K562 (cell line): ENCODE measurements at regions not wholly inside any gene's neighbourhood (a gene's known extent, or its start where the extent isn't known, plus 50 kb on each side); places are given as distances from the start of the nearest gene placed in this dataset.

Source experiments
- ATAC-seq: fragments of 200-7000 bp; cut with Tn5 transposase; 3 replicates; pipeline ENCODE4 v1.9.1; 2020; ENCODE audit warnings: moderate library complexity
- BruUV-seq: library from RNA; stranded (reverse); fragments of 400-500 nt; replicated peaks from 2 replicates; lab custom pipeline; 2021; lab: Mats Ljungman, UMichigan
- CTCF ChIA-PET: fragments of 300-600 bp; formaldehyde crosslinking; extraction: SDS; loops from one replicate; lab custom pipeline; 2021; ENCODE audit warnings: low intra/inter-chr PET ratio; lab: Yijun Ruan, JAX
- POLR2A ChIA-PET: fragments of 300-600, 350-650 bp; sonication (Branson Sonifier 250); formaldehyde crosslinking; extraction: SDS; loops from one replicate; lab custom pipeline; 2021; ENCODE audit warnings: antibody characterized with exemption, inconsistent platforms; lab: Yijun Ruan, JAX
- DNase-seq, 4 experiments: peaks; one replicate each; pipeline versions ENCODE4 v3.0.0 to v3.0.0-alpha.2; 2011 to 2018; ENCODE audit warnings: low spot score in 3 of 4, mixed read lengths in 3 of 4; ENCODE audit errors: extremely low read depth in 1 of 4
- FAIRE-seq: peaks from 2 replicates; lab custom pipeline; 2011; peaks lifted over from hg19 to GRCh38; lab: Jason Lieb, UNC
- H2AFZ ChIP-seq: 2 replicates; pipeline ENCODE4 v1.6.0; 2011; ENCODE audit warnings: low read depth, low read length, control low read depth, inconsistent platforms
- H3K27ac ChIP-seq: fragments of 200-600 bp; 3 replicates; pipeline ENCODE4 v1.8.0; 2011; ENCODE audit warnings: low read depth, mild to moderate bottlenecking, control low read depth, inconsistent platforms, low read length, moderate library complexity, mixed read lengths; ENCODE audit errors: extremely low read depth
- H3K27me3 ChIP-seq, 2 experiments: fragments of 300-600 bp in 1 of 2; 2 replicates in 1 of 2; 3 replicates in 1 of 2; pipeline versions ENCODE4 v1.6.0 to v1.8.0; 2011; ENCODE audit warnings: inconsistent platforms in 2 of 2, low read length in 2 of 2, mild to moderate bottlenecking in 1 of 2, mixed read lengths in 1 of 2, moderate library complexity in 1 of 2; ENCODE audit not compliant: control insufficient read depth in 2 of 2, insufficient read depth in 2 of 2
- H3K36me3 ChIP-seq: fragments of 300-600 bp; 3 replicates; pipeline ENCODE4 v1.8.0; 2011; ENCODE audit warnings: mild to moderate bottlenecking, low read length, inconsistent platforms; ENCODE audit not compliant: control insufficient read depth, insufficient read depth
- H3K4me1 ChIP-seq, 2 experiments: fragments of 200-600 bp in 1 of 2; replicated peaks in 1 of 2; 2 replicates in 1 of 2; 3 replicates in 1 of 2; pipeline versions ENCODE4 v1.5.1 to v1.8.0; 2011; ENCODE audit warnings: inconsistent platforms in 2 of 2, low read length in 2 of 2, mild to moderate bottlenecking in 1 of 2, mixed read lengths in 1 of 2, moderate library complexity in 1 of 2; ENCODE audit not compliant: control insufficient read depth in 2 of 2, insufficient read depth in 2 of 2
- H3K4me2 ChIP-seq: 2 replicates; pipeline ENCODE4 v1.6.1; 2011; ENCODE audit warnings: low read length, control low read depth, inconsistent platforms, mixed read lengths; ENCODE audit not compliant: insufficient read depth
- H3K4me3 ChIP-seq: fragments of 200-600 bp; sonication (generic), shearing (Covaris generic); 2 replicates; pipeline ENCODE4 v1.5.1; 2016; ENCODE audit warnings: control low read depth, inconsistent platforms
- H3K79me2 ChIP-seq: fragments of 200-600 bp; 3 replicates; pipeline ENCODE4 v1.8.0; 2011; ENCODE audit warnings: low read length, inconsistent platforms; ENCODE audit not compliant: control insufficient read depth, insufficient read depth
- H3K9ac ChIP-seq, 2 experiments: 2 replicates each; pipeline versions ENCODE4 v1.6.0 to v1.6.1; 2011; ENCODE audit warnings: low read depth in 2 of 2, low read length in 2 of 2, control low read depth in 1 of 2, inconsistent platforms in 1 of 2, mild to moderate bottlenecking in 1 of 2, mixed read lengths in 1 of 2; ENCODE audit not compliant: insufficient read depth in 1 of 2
- H3K9me1 ChIP-seq: one replicate; pipeline ENCODE4 v1.6.0; 2011; ENCODE audit warnings: inconsistent platforms, mild to moderate bottlenecking, low read length, moderate library complexity; ENCODE audit not compliant: control insufficient read depth, insufficient read depth
- H3K9me3 ChIP-seq: replicated peaks from 2 replicates; pipeline ENCODE4 v1.5.1; 2011; ENCODE audit warnings: low read depth, low read length, inconsistent platforms; ENCODE audit not compliant: control insufficient read depth, insufficient read depth
- H4K20me1 ChIP-seq: replicated peaks from 2 replicates; pipeline ENCODE4 v1.6.1; 2011; ENCODE audit warnings: low read length, inconsistent platforms, mixed read lengths; ENCODE audit not compliant: control insufficient read depth, insufficient read depth
- CBX8 ChIP-seq: fragments of 200-600 bp; sonication (generic); IDR thresholded peaks from 2 replicates; pipeline ENCODE4 v1.6.1; 2012; ENCODE audit warnings: borderline replicate concordance, mixed run types, low read depth, mild to moderate bottlenecking, moderate library complexity, mixed read lengths, low read length, control low read depth, inconsistent platforms; ENCODE audit not compliant: poor library complexity, severe bottlenecking; ENCODE audit errors: extremely low read depth
- CREB3 ChIP-seq: fragments of 450-650 bp; conservative IDR thresholded peaks from 2 replicates; pipeline ENCODE4 v1.6.1; 2016; ENCODE audit warnings: missing genetic modification characterization, low read depth, mild to moderate bottlenecking, missing compliant biosample characterization, moderate library complexity
- E2F4 ChIP-seq: sonication (generic); formaldehyde crosslinking; IDR thresholded peaks from 2 replicates; pipeline ENCODE4 v1.8.0; 2022; ENCODE audit warnings: mild to moderate bottlenecking, low read depth, missing genetic modification reagents
- E2F6 ChIP-seq, 2 experiments: IDR thresholded peaks; 2 replicates each; pipeline ENCODE4 v1.6.1; 2011; ENCODE audit warnings: borderline replicate concordance in 1 of 2, control low read depth in 1 of 2, low read depth in 1 of 2, low read length in 1 of 2, mild to moderate bottlenecking in 1 of 2, mixed read lengths in 1 of 2, moderate library complexity in 1 of 2; ENCODE audit not compliant: insufficient read depth in 1 of 2, insufficient read length in 1 of 2, poor library complexity in 1 of 2, severe bottlenecking in 1 of 2; ENCODE audit errors: extremely low read depth in 1 of 2
- EP300 ChIP-seq: IDR thresholded peaks from 2 replicates; pipeline ENCODE4 v1.6.1; 2012; ENCODE audit warnings: low read length, improper control_type of control experiment
- HDAC3 ChIP-seq: fragments of 450-650 bp; IDR thresholded peaks from 2 replicates; pipeline ENCODE4 v1.6.1; 2018; ENCODE audit warnings: borderline replicate concordance, mild to moderate bottlenecking, moderate library complexity; ENCODE audit not compliant: partially characterized antibody
- MCM3 ChIP-seq: fragments of 450-650 bp; IDR thresholded peaks from 2 replicates; pipeline ENCODE4 v1.6.1; 2016
- POLR2B ChIP-seq: fragments of 450-650 bp; IDR thresholded peaks from 2 replicates; pipeline ENCODE4 v1.6.1; 2018; ENCODE audit warnings: low read depth; ENCODE audit not compliant: partially characterized antibody
- RBM14 ChIP-seq: fragments of 200-400 bp; formaldehyde crosslinking; IDR thresholded peaks from 2 replicates; pipeline ENCODE4 v1.6.1; 2018; ENCODE audit warnings: low read depth, mild to moderate bottlenecking, low read length, moderate library complexity, borderline replicate concordance; ENCODE audit not compliant: insufficient read depth
- TEAD2 ChIP-seq: fragments of 450-650 bp; IDR thresholded peaks from 2 replicates; pipeline ENCODE4 v1.6.1; 2016; ENCODE audit warnings: missing genetic modification characterization, control low read depth, missing compliant biosample characterization
- THRB ChIP-seq: fragments of 450-650 bp; formaldehyde crosslinking; conservative IDR thresholded peaks from 2 replicates; pipeline ENCODE4 v1.4.0; 2022; ENCODE audit warnings: mild to moderate bottlenecking, missing genetic modification characterization
- ZMIZ1 ChIP-seq, 2 experiments: fragments of 150-350 bp in 1 of 2; IDR thresholded peaks; 2 replicates each; pipeline ENCODE4 v1.6.1; 2012 to 2016; ENCODE audit warnings: low read depth in 2 of 2, low read length in 2 of 2, mild to moderate bottlenecking in 1 of 2, moderate library complexity in 1 of 2
- ZNF699 ChIP-seq: fragments of 250-450 bp; sonication (Bioruptor Pico); IDR thresholded peaks from 2 replicates; pipeline ENCODE4 v1.8.0; 2021; ENCODE audit warnings: mild to moderate bottlenecking, moderate library complexity; ENCODE audit not compliant: insufficient replicate concordance
- WGBS: fragments of 100-300 bp; shearing (Covaris generic); methylation state at CpG from one replicate; pipeline ENCODE4 v1.1.6; 2016; ENCODE audit warnings: low coverage, mixed read lengths; ENCODE audit not compliant: insufficient coverage; ENCODE audit errors: missing lambda C conversion rate; 5-methylcytosine and 5-hydroxymethylcytosine counted together
- in situ Hi-C: fragments of 300-500 bp; cut with MboI; formaldehyde crosslinking; loops from 4 replicates; pipeline ENCODE4 v1.15.0; 2018; ENCODE audit warnings: inconsistent platforms, mixed read lengths
- intact Hi-C: fragments of 100-400 bp; cut with micrococcal nuclease; formaldehyde crosslinking; loops from 2 replicates; pipeline ENCODE4 v1.14.2; 2022

GRCh38 chr13:82436099-82436585 is 1446.1 kb downstream of the SLITRK1 start:
- ATAC-seq (no peak), DNase-seq (no peak), FAIRE-seq (no peak)
- no peaks in the 10 kb centered on the region for H3K27me3 ChIP-seq
- no peaks in the 10 kb centered on the region for H3K9me3 ChIP-seq
- no peaks in the 10 kb centered on the region for H3K9me1 ChIP-seq
- no peak overlapping the region for H2AFZ ChIP-seq
- WGBS = 9% methylated on average over 1 of the region's 1 CpG
- CTCF ChIA-PET = no interaction called here
- intact Hi-C loops = no loop called here
- no peaks in the 10 kb centered on the region for H3K79me2 ChIP-seq
- POLR2A ChIA-PET = no interaction called here
- H3K9ac ChIP-seq = no peak overlapping the region
- H3K4me1 ChIP-seq = no peaks in the 10 kb centered on the region
- H4K20me1 ChIP-seq = no peaks in the 10 kb centered on the region
- BruUV-seq = no TSS peak
- H3K4me3 ChIP-seq = no peak overlapping the region
- H3K36me3 ChIP-seq = no peaks in the 10 kb centered on the region
- H3K27ac ChIP-seq = no peak overlapping the region
- in situ Hi-C loops = no loop called here
- H3K4me2 ChIP-seq = no peak overlapping the region
- TF ChIP-seq RBM14 (no peak), CBX8 (no peak), CREB3 (tag) (no peak), ZMIZ1 (IDR thresholded peaks at IDR 0.05; ENCODE audit: low read depth in 2 of 2, low read length in 2 of 2) (no peak), THRB (no peak), EP300 (no peak), E2F6 (IDR thresholded peaks at IDR 0.05; ENCODE audit: borderline replicate concordance in 1 of 2, extremely low read depth in 1 of 2, insufficient read depth in 1 of 2, insufficient read length in 1 of 2, low read depth in 1 of 2, low read length in 1 of 2, poor library complexity in 1 of 2, severe bottlenecking in 1 of 2) (no peak), POLR2B (no peak), MCM3 (no peak), TEAD2 (tag) (no peak), E2F4 (CRISPR knock-in tag) (no peak), ZNF699 (CRISPR knock-in tag) (no peak), HDAC3 (no peak)
